Hematopoietic multipotent progenitor cell treated with erythropoietin and hydrocortisone succinate and interleukin-3 and kit ligand, for 4 days (in vitro differentiated cells): ENCODE measurements at regions not wholly inside any gene's neighbourhood (a gene's known extent, or its start where the extent isn't known, plus 50 kb on each side); places are given as distances from the start of the nearest gene placed in this dataset.

ENCODE experiments used
- DNase-seq: peaks from one replicate; pipeline ENCODE4 v3.0.0-alpha.2; 2015

- no peak for DNase-seq
Measured at GRCh38 chr11:98099371-98099770, 921.4 kb upstream of the CNTN5 start.

GRCh38 chr11:98100689-98101088 lies 920.1 kb upstream of the CNTN5 start:
- DNase-seq: no peak

- no peak for DNase-seq
Measured at GRCh38 chr11:98101329-98101728, 919.4 kb upstream of the CNTN5 start.

- DNase-seq: peak; percentile 3
Measured at GRCh38 chr11:98104249-98104648, 916.5 kb upstream of the CNTN5 start.

GRCh38 chr11:98107736-98108135 lies 913.0 kb upstream of the CNTN5 start:
- DNase-seq: no peak

GRCh38 chr11:98110030-98110429 lies 910.7 kb upstream of the CNTN5 start:
- no peak for DNase-seq

GRCh38 chr11:98115873-98116272 lies 904.9 kb upstream of the CNTN5 start:
- DNase-seq: no peak

- DNase-seq: no peak
Measured at GRCh38 chr11:98130117-98130625, 890.6 kb upstream of the CNTN5 start.

- peak; percentile 1 for DNase-seq
Measured at GRCh38 chr11:98136357-98136756, 884.4 kb upstream of the CNTN5 start.

GRCh38 chr11:98137437-98137836 lies 883.3 kb upstream of the CNTN5 start:
- DNase-seq: no peak

- no peak for DNase-seq
Measured at GRCh38 chr11:98143661-98144060, 877.1 kb upstream of the CNTN5 start.

GRCh38 chr11:98153752-98154151 lies 867.0 kb upstream of the CNTN5 start:
- no peak for DNase-seq

- DNase-seq: no peak
Measured at GRCh38 chr11:98155696-98156095, 865.1 kb upstream of the CNTN5 start.

- no peak for DNase-seq
Measured at GRCh38 chr11:98177925-98178324, 842.8 kb upstream of the CNTN5 start.

GRCh38 chr11:98180511-98180910 lies 840.2 kb upstream of the CNTN5 start:
- no peak for DNase-seq

- no peak for DNase-seq
Measured at GRCh38 chr11:98180921-98181320, 839.8 kb upstream of the CNTN5 start.

GRCh38 chr11:98183034-98183433 lies 837.7 kb upstream of the CNTN5 start:
- no peak for DNase-seq

- DNase-seq: no peak
Measured at GRCh38 chr11:98185245-98185644, 835.5 kb upstream of the CNTN5 start.

GRCh38 chr11:98194611-98195010 lies 826.1 kb upstream of the CNTN5 start:
- DNase-seq: no peak

GRCh38 chr11:98195300-98195699 lies 825.4 kb upstream of the CNTN5 start:
- DNase-seq: no peak

GRCh38 chr11:98207086-98207485 lies 813.7 kb upstream of the CNTN5 start:
- DNase-seq: no peak

GRCh38 chr11:98227278-98227677 lies 793.5 kb upstream of the CNTN5 start:
- no peak for DNase-seq

GRCh38 chr11:98230678-98231077 lies 790.1 kb upstream of the CNTN5 start:
- DNase-seq: no peak

- DNase-seq: no peak
Measured at GRCh38 chr11:98234698-98235097, 786.1 kb upstream of the CNTN5 start.

GRCh38 chr11:98243897-98244296 lies 776.9 kb upstream of the CNTN5 start:
- DNase-seq: no peak

GRCh38 chr11:98260983-98261382 lies 759.8 kb upstream of the CNTN5 start:
- peak; percentile 12 for DNase-seq
